A549 (cell line): ENCODE measurements at regions not wholly inside any gene's neighbourhood (a gene's known extent, or its start where the extent isn't known, plus 50 kb on each side); places are given as distances from the start of the nearest gene placed in this dataset.
A peak's percentile ranks its signal among the peaks of the same experiment; 100 is the strongest.

Source experiments
- ATAC-seq, 2 experiments: fragments of 200-7000 bp in 1 of 2; fragments of >200 bp in 1 of 2; cut with Nextera tagmentation in 1 of 2; cut with Tn5 transposase in 1 of 2; 3 replicates each; pipeline versions ENCODE4 v1.8.0 to v1.9.1; 2018 to 2020; ENCODE audit warnings: mild to moderate bottlenecking in 1 of 2, moderate library complexity in 1 of 2
- CTCF ChIA-PET: fragments of 300-600 bp; sonication (Branson Sonifier 250); formaldehyde crosslinking; extraction: SDS; loops from one replicate; lab custom pipeline; 2021; ENCODE audit warnings: antibody characterized with exemption, inconsistent platforms; lab: Yijun Ruan, JAX
- POLR2A ChIA-PET: fragments of 350-600 bp; formaldehyde crosslinking; extraction: SDS; loops from one replicate; lab custom pipeline; 2021; ENCODE audit warnings: antibody characterized with exemption, inconsistent platforms; lab: Yijun Ruan, JAX
- DNase-seq, 2 experiments: peaks; one replicate each; pipeline versions ENCODE4 v3.0.0 to v3.0.0-alpha.2; 2011 to 2016; ENCODE audit warnings: low read depth in 1 of 2, low spot score in 1 of 2
- FAIRE-seq: peaks from 2 replicates; lab custom pipeline; 2011; peaks lifted over from hg19 to GRCh38; lab: Jason Lieb, UNC
- H3K27ac ChIP-seq, 2 experiments: fragments of >200 bp; sonication (Bioruptor Twin); formaldehyde crosslinking; 3 replicates each; pipeline ENCODE4 v1.5.1; 2016 to 2017
- H3K4me1 ChIP-seq: fragments of >200 bp; sonication (Bioruptor Twin); formaldehyde crosslinking; 3 replicates; pipeline ENCODE4 v1.6.1; 2016
- H3K4me2 ChIP-seq: fragments of >200 bp; sonication (Bioruptor Twin); formaldehyde crosslinking; 3 replicates; pipeline ENCODE4 v1.6.1; 2016
- H3K4me3 ChIP-seq: fragments of >200 bp; sonication (Bioruptor Twin); formaldehyde crosslinking; 3 replicates; pipeline ENCODE4 v1.5.1; 2016
- H3K9me3 ChIP-seq: fragments of >200 bp; sonication (Bioruptor Twin); formaldehyde crosslinking; 3 replicates; pipeline ENCODE4 v1.6.1; 2016
- BCL3 ChIP-seq: fragments of >200 bp; sonication (Bioruptor Twin); formaldehyde crosslinking; IDR thresholded peaks from 3 replicates; pipeline ENCODE4 v1.6.1; 2016
- BHLHE40 ChIP-seq: IDR thresholded peaks from 2 replicates; pipeline ENCODE4 v1.6.1; 2012; ENCODE audit warnings: low read depth, low read length, inconsistent platforms
- CBX2 ChIP-seq: fragments of 200-600 bp; sonication (generic); IDR thresholded peaks from 2 replicates; pipeline ENCODE4 v1.6.1; 2016; ENCODE audit warnings: low read depth, mild to moderate bottlenecking, borderline replicate concordance
- CHD4 ChIP-seq: fragments of 200-600 bp; sonication (generic); IDR thresholded peaks from 2 replicates; pipeline ENCODE4 v1.6.1; 2016; ENCODE audit warnings: antibody characterized with exemption, mild to moderate bottlenecking, borderline replicate concordance
- EHMT2 ChIP-seq: fragments of 200-600 bp; sonication (generic); IDR thresholded peaks from 2 replicates; pipeline ENCODE4 v1.6.1; 2016; ENCODE audit warnings: antibody characterized with exemption, low read depth, mild to moderate bottlenecking, moderate library complexity
- EP300 ChIP-seq, 2 experiments: fragments of >200 bp; sonication (Bioruptor Twin); formaldehyde crosslinking; IDR thresholded peaks; 2 replicates in 1 of 2; 3 replicates in 1 of 2; pipeline ENCODE4 v1.6.1; 2016 to 2017
- ESRRA ChIP-seq: fragments of 150-350 bp; IDR thresholded peaks from 2 replicates; pipeline ENCODE4 v1.6.1; 2014; ENCODE audit warnings: mild to moderate bottlenecking, low read length, borderline replicate concordance
- FOSB ChIP-seq: fragments of 250-450 bp; sonication (Bioruptor Pico); IDR thresholded peaks from 2 replicates; pipeline ENCODE4 v1.5.0; 2020; ENCODE audit warnings: mild to moderate bottlenecking, moderate library complexity
- HEYL ChIP-seq: fragments of 250-450 bp; sonication (Bioruptor Pico); IDR thresholded peaks from 2 replicates; pipeline ENCODE4 v1.8.0; 2021; ENCODE audit warnings: mild to moderate bottlenecking, moderate library complexity
- HOXB5 ChIP-seq: fragments of 250-450 bp; sonication (Bioruptor Pico); IDR thresholded peaks from 2 replicates; pipeline ENCODE4 v1.5.0; 2020; ENCODE audit warnings: mild to moderate bottlenecking, moderate library complexity
- JUN ChIP-seq, 2 experiments: fragments of >200 bp; sonication (Bioruptor Twin); formaldehyde crosslinking; IDR thresholded peaks; 2 replicates in 1 of 2; 3 replicates in 1 of 2; pipeline ENCODE4 v1.6.1; 2016 to 2017
- KDM1A ChIP-seq: fragments of 200-600 bp; sonication (generic); IDR thresholded peaks from 2 replicates; pipeline ENCODE4 v1.6.1; 2016; ENCODE audit warnings: low read depth, mild to moderate bottlenecking
- KDM5A ChIP-seq: fragments of 200-600 bp; sonication (generic); IDR thresholded peaks from 2 replicates; pipeline ENCODE4 v1.6.1; 2016; ENCODE audit warnings: antibody characterized with exemption, mild to moderate bottlenecking
- MAFK ChIP-seq: fragments of 450-650 bp; IDR thresholded peaks from 2 replicates; pipeline ENCODE4 v1.6.1; 2014; ENCODE audit not compliant: partially characterized antibody
- MAZ ChIP-seq: fragments of 150-350 bp; IDR thresholded peaks from 2 replicates; pipeline ENCODE4 v1.6.1; 2014; ENCODE audit warnings: antibody characterized with exemption, low read depth, low read length, borderline replicate concordance
- NFE2L2 ChIP-seq: fragments of 150-350 bp; conservative IDR thresholded peaks from 2 replicates; pipeline ENCODE4 v1.6.1; 2014; ENCODE audit warnings: low read length
- NR3C1 ChIP-seq: fragments of >200 bp; sonication (Bioruptor Twin); formaldehyde crosslinking; IDR thresholded peaks from 3 replicates; pipeline ENCODE4 v1.6.1; 2017
- POLR2A ChIP-seq: IDR thresholded peaks from 2 replicates; pipeline ENCODE4 v1.6.1; 2012; ENCODE audit warnings: mild to moderate bottlenecking, low read length
- RFX5 ChIP-seq: fragments of 450-650 bp; IDR thresholded peaks from 2 replicates; pipeline ENCODE4 v1.7.1; 2014; ENCODE audit warnings: antibody characterized with exemption, mild to moderate bottlenecking, moderate library complexity
- RNF2 ChIP-seq: fragments of 200-600 bp; sonication (generic); IDR thresholded peaks from 2 replicates; pipeline ENCODE4 v1.6.1; 2016; ENCODE audit warnings: low read depth, mild to moderate bottlenecking, antibody characterized with exemption, moderate library complexity, borderline replicate concordance
- SMC3 ChIP-seq: fragments of >200 bp; sonication (Bioruptor Twin); formaldehyde crosslinking; IDR thresholded peaks from 3 replicates; pipeline ENCODE4 v1.6.1; 2018; ENCODE audit warnings: inconsistent platforms
- TFCP2L1 ChIP-seq: fragments of 250-450 bp; sonication (Bioruptor Pico); IDR thresholded peaks from 2 replicates; pipeline ENCODE4 v1.5.0; 2021; ENCODE audit warnings: mild to moderate bottlenecking
- TP53 ChIP-seq: fragments of 250-450 bp; sonication (Bioruptor Pico); IDR thresholded peaks from 2 replicates; pipeline ENCODE4 v1.5.0; 2021; ENCODE audit warnings: mild to moderate bottlenecking, moderate library complexity
- WGBS: methylation state at CpG from one replicate; pipeline ENCODE4 v1.1.6; 2017; ENCODE audit errors: missing lambda C conversion rate; 5-methylcytosine and 5-hydroxymethylcytosine counted together
- TF ChIP-seq, protein P1 (sequence below): IDR thresholded peaks from 2 replicates; pipeline ENCODE4 v1.6.1; 2012; ENCODE audit warnings: low read depth, borderline replicate concordance
- TF ChIP-seq, protein P2 (sequence below): fragments of 200-600 bp; sonication (generic); IDR thresholded peaks from 2 replicates; pipeline ENCODE4 v1.6.1; 2016; ENCODE audit warnings: antibody characterized with exemption, mild to moderate bottlenecking, moderate library complexity

DNA sequence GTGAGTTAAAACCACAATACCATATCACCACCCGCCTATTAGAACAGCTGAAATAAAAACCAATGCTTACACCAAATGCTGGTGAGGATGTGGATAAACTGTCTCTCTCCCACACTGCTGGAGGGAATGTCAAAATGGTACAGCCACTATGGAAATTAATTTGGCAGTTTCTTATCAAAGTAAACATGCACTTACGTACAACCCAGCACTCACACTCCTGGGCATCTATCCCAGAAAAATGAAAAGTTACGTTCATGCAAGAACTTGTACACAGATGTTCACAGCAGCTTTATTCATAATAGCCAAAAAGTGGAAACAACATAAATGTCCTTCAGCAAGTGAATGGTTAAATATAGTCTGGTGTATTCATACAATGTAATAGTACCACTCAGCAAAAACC lies 173.2 kb upstream of the MYOCD start:
- CTCF ChIA-PET = interaction anchor here (1.2 to 1.5 kb wide), 2 partner anchors 19 to 53 kb away, joined by 3 read pairs; no protein-coding TSS in a partner anchor
- H3K4me2 ChIP-seq = no peak overlapping the region

DNA sequence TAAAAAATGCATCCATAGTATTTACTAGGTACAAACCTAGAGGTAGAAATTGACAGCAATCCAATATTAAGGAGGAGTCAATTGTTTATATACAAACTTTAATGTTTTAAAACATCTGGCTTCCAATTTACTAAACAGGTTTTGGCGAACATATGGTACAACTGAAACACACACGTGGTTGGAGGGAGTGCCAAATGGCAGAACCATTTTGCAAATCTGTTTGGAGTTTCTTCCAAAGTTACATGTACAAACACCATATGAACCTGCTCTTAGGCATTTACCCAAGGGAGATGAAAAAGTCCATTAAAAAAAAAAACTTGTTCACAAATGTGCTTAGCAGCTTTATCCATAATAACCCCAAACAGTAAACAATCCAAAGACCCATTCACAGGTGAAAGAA lies 159.8 kb upstream of the MYOCD start:
- Histone ChIP-seq H3K9me3 (no peaks in the 10 kb centered on the region), H3K4me1 (peaks cover 22% of the 10 kb centered on the region), H3K27ac (no peak overlapping the region), H3K4me2 (no peak overlapping the region), H3K4me3 (no peak overlapping the region)
- 69% methylated on average over 2 of the region's 2 CpGs for WGBS
- ChIA-PET POLR2A (no interaction called here), CTCF (no interaction called here)
- FAIRE-seq (no peak), DNase-seq (no peak), ATAC-seq (no peak)
- no peak for TF ChIP-seq MAFK
- TF ChIP-seq RFX5 = no peak
- no peak for TF ChIP-seq CBX2
- no peak for TF ChIP-seq RNF2
- TF ChIP-seq POLR2A = no peak
- TF ChIP-seq, protein P1, sequence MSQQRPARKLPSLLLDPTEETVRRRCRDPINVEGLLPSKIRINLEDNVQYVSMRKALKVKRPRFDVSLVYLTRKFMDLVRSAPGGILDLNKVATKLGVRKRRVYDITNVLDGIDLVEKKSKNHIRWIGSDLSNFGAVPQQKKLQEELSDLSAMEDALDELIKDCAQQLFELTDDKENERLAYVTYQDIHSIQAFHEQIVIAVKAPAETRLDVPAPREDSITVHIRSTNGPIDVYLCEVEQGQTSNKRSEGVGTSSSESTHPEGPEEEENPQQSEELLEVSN = no peak

More for the DNA sequence above, 173.2 kb upstream of the MYOCD start:
- ATAC-seq (no peak; a peak in 1 of 6 replicates), DNase-seq (peak in 1 of 2 experiments; percentile 20), FAIRE-seq (no peak)
- 0 out of 3 replicates have a peak, but pooled peaks cover 7% of the 10 kb centered on the region for H3K4me1 ChIP-seq
- no peaks in the 10 kb centered on the region for H3K9me3 ChIP-seq
- H3K27ac ChIP-seq = no peak overlapping the region
- TF ChIP-seq MAFK = peak; percentile 58
- no peak for TF ChIP-seq BCL3
- POLR2A ChIA-PET = no interaction called here
- H3K4me3 ChIP-seq = no peak overlapping the region
- WGBS = 65% methylated on average over 3 of the region's 3 CpGs

GRCh38 chr17:12507026-12507595 lies 158.6 kb upstream of the MYOCD start:
- no peak for ATAC-seq
- FAIRE-seq = no peak
- peaks cover 28% of the 10 kb centered on the region for H3K4me1 ChIP-seq
- CTCF ChIA-PET = interaction anchor here (0.6 to 0.9 kb wide), 3 partner anchors 70 to 1675 kb away, joined by 3 to 4 read pairs (median 3); no protein-coding TSS in a partner anchor
- H3K4me3 ChIP-seq = no peak overlapping the region
- H3K9me3 ChIP-seq = no peaks in the 10 kb centered on the region
- peak overlapping the region in 1 of 2 experiments; percentile 13; a peak in 1 of 6 replicates for H3K27ac ChIP-seq
- TF ChIP-seq TFCP2L1 = no peak
- TF ChIP-seq FOSB (CRISPR knock-in tag) = no peak
- TF ChIP-seq MAFK = no peak
- no peak for TF ChIP-seq HOXB5 (CRISPR knock-in tag)
- TF ChIP-seq KDM1A = no peak
- TF ChIP-seq, all 56 proteins: peak for 0
- 80% methylated on average over 9 of the region's 9 CpGs for WGBS
- DNase-seq = no peak
- POLR2A ChIA-PET = no interaction called here
- no peak overlapping the region for H3K4me2 ChIP-seq

GRCh38 chr17:12509801-12510200 lies 155.9 kb upstream of the MYOCD start:
- Histone ChIP-seq H3K9me3 (no peaks in the 10 kb centered on the region), H3K4me3 (no peak overlapping the region), H3K4me1 (peaks cover 37% of the 10 kb centered on the region), H3K4me2 (peak overlapping the region; percentile 32), H3K27ac (peak overlapping the region; percentile 50 to 68)
- ATAC-seq = peak in 1 of 2 experiments; percentile 59; a peak in 3 of 6 replicates
- 81% methylated on average over 1 of the region's 1 CpG for WGBS
- DNase-seq = no peak
- FAIRE-seq = no peak
- ChIA-PET CTCF (interaction anchor here (0.7 to 4.8 kb wide), 4 partner anchors 36 to 252 kb away, joined by 3 to 17 read pairs (median 4); no protein-coding TSS in a partner anchor), POLR2A (no interaction called here)
- no peak for TF ChIP-seq SMC3
- TF ChIP-seq EHMT2 = no peak
- TF ChIP-seq, protein P1 = no peak
- no peak for TF ChIP-seq TP53 (CRISPR knock-in tag)
- no peak for TF ChIP-seq NR3C1
- TF ChIP-seq CHD4 = no peak
- TF ChIP-seq KDM5A = no peak
- no peak for TF ChIP-seq CBX2
- TF ChIP-seq, protein P2, sequence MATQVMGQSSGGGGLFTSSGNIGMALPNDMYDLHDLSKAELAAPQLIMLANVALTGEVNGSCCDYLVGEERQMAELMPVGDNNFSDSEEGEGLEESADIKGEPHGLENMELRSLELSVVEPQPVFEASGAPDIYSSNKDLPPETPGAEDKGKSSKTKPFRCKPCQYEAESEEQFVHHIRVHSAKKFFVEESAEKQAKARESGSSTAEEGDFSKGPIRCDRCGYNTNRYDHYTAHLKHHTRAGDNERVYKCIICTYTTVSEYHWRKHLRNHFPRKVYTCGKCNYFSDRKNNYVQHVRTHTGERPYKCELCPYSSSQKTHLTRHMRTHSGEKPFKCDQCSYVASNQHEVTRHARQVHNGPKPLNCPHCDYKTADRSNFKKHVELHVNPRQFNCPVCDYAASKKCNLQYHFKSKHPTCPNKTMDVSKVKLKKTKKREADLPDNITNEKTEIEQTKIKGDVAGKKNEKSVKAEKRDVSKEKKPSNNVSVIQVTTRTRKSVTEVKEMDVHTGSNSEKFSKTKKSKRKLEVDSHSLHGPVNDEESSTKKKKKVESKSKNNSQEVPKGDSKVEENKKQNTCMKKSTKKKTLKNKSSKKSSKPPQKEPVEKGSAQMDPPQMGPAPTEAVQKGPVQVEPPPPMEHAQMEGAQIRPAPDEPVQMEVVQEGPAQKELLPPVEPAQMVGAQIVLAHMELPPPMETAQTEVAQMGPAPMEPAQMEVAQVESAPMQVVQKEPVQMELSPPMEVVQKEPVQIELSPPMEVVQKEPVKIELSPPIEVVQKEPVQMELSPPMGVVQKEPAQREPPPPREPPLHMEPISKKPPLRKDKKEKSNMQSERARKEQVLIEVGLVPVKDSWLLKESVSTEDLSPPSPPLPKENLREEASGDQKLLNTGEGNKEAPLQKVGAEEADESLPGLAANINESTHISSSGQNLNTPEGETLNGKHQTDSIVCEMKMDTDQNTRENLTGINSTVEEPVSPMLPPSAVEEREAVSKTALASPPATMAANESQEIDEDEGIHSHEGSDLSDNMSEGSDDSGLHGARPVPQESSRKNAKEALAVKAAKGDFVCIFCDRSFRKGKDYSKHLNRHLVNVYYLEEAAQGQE = no peak
- TF ChIP-seq RNF2 = no peak
- TF ChIP-seq BHLHE40 = no peak
- TF ChIP-seq MAZ = no peak
- no peak for TF ChIP-seq ESRRA
- TF ChIP-seq EP300 (IDR thresholded peaks at IDR 0.05) = no peak
- TF ChIP-seq HEYL (CRISPR knock-in tag) = no peak
- no peak for TF ChIP-seq JUN (IDR thresholded peaks at IDR 0.05)
- no peak for TF ChIP-seq NFE2L2
